Epidermal melanocyte (primary cell): ENCODE measurements at regions not wholly inside any gene's neighbourhood (a gene's known extent, or its start where the extent isn't known, plus 50 kb on each side); places are given as distances from the start of the nearest gene placed in this dataset.
"Not testable (repeated sequence)": the region's sequence is repeated elsewhere in the genome, so short reads cannot be mapped to it uniquely, and the experiment has no call there.

Experiments
- DNase-seq: peaks from one replicate; pipeline ENCODE4 v3.0.0; 2011; ENCODE audit warnings: low spot score; ENCODE audit not compliant: insufficient read length

- DNase-seq = no peak
Observed at GRCh38 chr6:159642995-159643394, 50.0 kb downstream of the SOD2 start.

GRCh38 chr6:159642481-159642880, 50.6 kb downstream of the SOD2 start:
- no peak for DNase-seq

GRCh38 chr6:159640722-159641482, 52.1 kb downstream of the SOD2 start:
- no peak for DNase-seq

GRCh38 chr6:159640322-159640721, 52.7 kb downstream of the SOD2 start:
- DNase-seq = no peak

- no peak for DNase-seq
Observed at GRCh38 chr6:159639721-159640120, 53.3 kb downstream of the SOD2 start.

- DNase-seq = no peak
Observed at GRCh38 chr6:159633196-159633595, 59.8 kb downstream of the SOD2 start.

GRCh38 chr6:159631886-159632285, 61.2 kb downstream of the SOD2 start:
- no peak for DNase-seq

- no peak for DNase-seq
Observed at GRCh38 chr6:159627939-159628338, 65.1 kb downstream of the SOD2 start.

GRCh38 chr6:159626506-159626905, 66.5 kb downstream of the SOD2 start:
- not testable (repeated sequence) for DNase-seq

GRCh38 chr6:159623156-159623555, 69.9 kb downstream of the SOD2 start:
- no peak for DNase-seq

- DNase-seq = no peak
Observed at GRCh38 chr6:159620947-159621346, 72.1 kb downstream of the SOD2 start.

GRCh38 chr6:159617444-159617843, 75.6 kb downstream of the SOD2 start:
- DNase-seq = no peak

- no peak for DNase-seq
Observed at GRCh38 chr6:159616456-159616855, 76.6 kb downstream of the SOD2 start.

- DNase-seq = no peak
Observed at GRCh38 chr6:159615918-159616317, 77.1 kb downstream of the SOD2 start.

GRCh38 chr6:159610881-159611280, 82.2 kb downstream of the SOD2 start:
- no peak for DNase-seq

GRCh38 chr6:159609652-159610178, 83.3 kb downstream of the SOD2 start:
- DNase-seq = peak; percentile 46

GRCh38 chr6:159608961-159609651, 83.9 kb downstream of the SOD2 start:
- no peak for DNase-seq

GRCh38 chr6:159606786-159607185, 86.3 kb downstream of the SOD2 start:
- no peak for DNase-seq

GRCh38 chr6:159604443-159604956, 88.5 kb downstream of the SOD2 start:
- no peak for DNase-seq

- DNase-seq = no peak
Observed at GRCh38 chr6:159602431-159603041, 90.5 kb downstream of the SOD2 start.

GRCh38 chr6:159601211-159601610, 91.8 kb downstream of the SOD2 start:
- no peak for DNase-seq

- DNase-seq = no peak
Observed at GRCh38 chr6:159595173-159595572, 97.9 kb downstream of the SOD2 start.
